HepG2 (cell line): ENCODE measurements at regions not wholly inside any gene's neighbourhood (a gene's known extent, or its start where the extent isn't known, plus 50 kb on each side); places are given as distances from the start of the nearest gene placed in this dataset.

Experiments used
- ATAC-seq: fragments of 200-7000 bp; cut with Tn5 transposase; 3 replicates; pipeline ENCODE4 v1.9.1; 2020; ENCODE audit warnings: mild to moderate bottlenecking, moderate library complexity
- BruUV-seq: library from RNA; stranded (reverse); fragments of 400-500 nt; replicated peaks from 2 replicates; lab custom pipeline; 2021; lab: Mats Ljungman, UMichigan
- CTCF ChIA-PET: fragments of 300-600 bp; formaldehyde crosslinking; extraction: SDS; loops from one replicate; lab custom pipeline; 2021; ENCODE audit warnings: low total read pairs, inconsistent platforms, low intra/inter-chr PET ratio; lab: Yijun Ruan, JAX
- POLR2A ChIA-PET: fragments of 350-600 bp; sonication (Branson Sonifier 250); formaldehyde crosslinking; loops from one replicate; lab custom pipeline; 2020; ENCODE audit warnings: antibody characterized with exemption, inconsistent platforms; lab: Yijun Ruan, JAX
- DNase-seq: peaks from one replicate; pipeline ENCODE4 v3.0.0-alpha.2; 2015; ENCODE audit warnings: low spot score
- FAIRE-seq: peaks from 3 replicates; lab custom pipeline; 2011; peaks lifted over from hg19 to GRCh38; lab: Jason Lieb, UNC
- H2AFZ ChIP-seq: one replicate; pipeline ENCODE4 v1.6.1; 2011; ENCODE audit warnings: low read length, inconsistent platforms
- H3K27ac ChIP-seq: fragments of 300-600 bp; 3 replicates; pipeline ENCODE4 v1.8.0; 2011; ENCODE audit warnings: mixed run types, mild to moderate bottlenecking, mixed read lengths, low read length, inconsistent platforms; ENCODE audit not compliant: insufficient read depth; ENCODE audit errors: extremely low read length
- H3K27me3 ChIP-seq, 2 experiments: fragments of 200-600 bp in 1 of 2; 2 replicates in 1 of 2; 3 replicates in 1 of 2; pipeline versions ENCODE4 v1.6.0 to v1.8.0; 2011; ENCODE audit warnings: low read length in 2 of 2, mild to moderate bottlenecking in 2 of 2, moderate library complexity in 2 of 2, inconsistent platforms in 1 of 2; ENCODE audit not compliant: insufficient read depth in 2 of 2, control insufficient read depth in 1 of 2
- H3K36me3 ChIP-seq, 2 experiments: fragments of 200-600 bp in 1 of 2; replicated peaks in 1 of 2; 2 replicates in 1 of 2; 3 replicates in 1 of 2; pipeline versions ENCODE4 v1.5.1 to v1.8.0; 2011; ENCODE audit warnings: low read length in 2 of 2, inconsistent platforms in 1 of 2; ENCODE audit not compliant: insufficient read depth in 2 of 2, control insufficient read depth in 1 of 2
- H3K4me1 ChIP-seq: 2 replicates; pipeline ENCODE4 v1.5.1; 2012; ENCODE audit warnings: low read length, inconsistent platforms; ENCODE audit not compliant: insufficient read depth
- H3K4me2 ChIP-seq: 2 replicates; pipeline ENCODE4 v1.6.0; 2011; ENCODE audit warnings: low read depth, low read length, inconsistent platforms
- H3K4me3 ChIP-seq, 3 experiments: fragments of 200-600 bp in 1 of 3; sonication (generic), shearing (Covaris generic) in 1 of 3; replicated peaks in 1 of 3; 2 replicates each; pipeline ENCODE4 v1.5.1; 2011 to 2016; ENCODE audit warnings: low read length in 3 of 3, inconsistent platforms in 2 of 3, low read depth in 2 of 3, mild to moderate bottlenecking in 2 of 3, control low read depth in 1 of 3, mixed read lengths in 1 of 3; ENCODE audit not compliant: insufficient read depth in 1 of 3
- H3K79me2 ChIP-seq: one replicate; pipeline ENCODE4 v1.6.1; 2011; ENCODE audit warnings: low read length, inconsistent platforms; ENCODE audit not compliant: insufficient read depth
- H3K9ac ChIP-seq: 2 replicates; pipeline ENCODE4 v1.6.0; 2011; ENCODE audit warnings: mild to moderate bottlenecking, low read depth, low read length, inconsistent platforms; ENCODE audit not compliant: insufficient read depth
- H3K9me3 ChIP-seq: 2 replicates; pipeline ENCODE4 v1.5.1; 2012; ENCODE audit warnings: mild to moderate bottlenecking, low read length
- H4K20me1 ChIP-seq: 2 replicates; pipeline ENCODE4 v1.6.0; 2011; ENCODE audit warnings: inconsistent platforms, mild to moderate bottlenecking, low read length, moderate library complexity; ENCODE audit not compliant: insufficient read depth
- ADNP ChIP-seq: sonication (generic); formaldehyde crosslinking; IDR thresholded peaks from 2 replicates; pipeline ENCODE4 v1.4.0; 2020; ENCODE audit warnings: missing genetic modification reagents
- CCDC6 ChIP-seq: sonication (generic); formaldehyde crosslinking; IDR thresholded peaks from 2 replicates; pipeline ENCODE4 v1.8.1; 2022; ENCODE audit warnings: mild to moderate bottlenecking, missing genetic modification reagents, moderate library complexity
- CEBPB ChIP-seq: IDR thresholded peaks from 2 replicates; pipeline ENCODE4 v1.6.1; 2011; ENCODE audit warnings: low read depth, low read length, improper control_type of control experiment, borderline replicate concordance
- GTF3A ChIP-seq: sonication (generic); formaldehyde crosslinking; conservative IDR thresholded peaks from 2 replicates; pipeline ENCODE4 v1.4.0; 2020; ENCODE audit warnings: mild to moderate bottlenecking, missing genetic modification reagents
- IRF2 ChIP-seq: IDR thresholded peaks from 2 replicates; pipeline ENCODE4 v1.6.1; 2018; ENCODE audit warnings: missing genetic modification reagents, missing compliant biosample characterization
- JUNB ChIP-seq: sonication (generic); formaldehyde crosslinking; IDR thresholded peaks from 2 replicates; pipeline ENCODE4 v1.8.0; 2022; ENCODE audit warnings: missing genetic modification reagents, mild to moderate bottlenecking, borderline replicate concordance
- NFIB ChIP-seq: sonication (generic); formaldehyde crosslinking; IDR thresholded peaks from 2 replicates; pipeline ENCODE4 v1.9.0; 2021; ENCODE audit warnings: missing genetic modification reagents, mild to moderate bottlenecking, borderline replicate concordance
- NFIC ChIP-seq: IDR thresholded peaks from 2 replicates; pipeline ENCODE4 v1.6.1; 2012; ENCODE audit warnings: mild to moderate bottlenecking, low read length, inconsistent platforms
- RXRB ChIP-seq: IDR thresholded peaks from 2 replicates; pipeline ENCODE4 v1.6.1; 2016; ENCODE audit warnings: borderline replicate concordance, missing genetic modification reagents, missing compliant biosample characterization
- SMC3 ChIP-seq: IDR thresholded peaks from 2 replicates; pipeline ENCODE4 v1.6.1; 2011; ENCODE audit warnings: low read length, improper control_type of control experiment
- SP140L ChIP-seq: sonication (generic); formaldehyde crosslinking; IDR thresholded peaks from 2 replicates; pipeline ENCODE4 v1.4.0; 2020; ENCODE audit warnings: missing genetic modification reagents, borderline replicate concordance
- TEAD3 ChIP-seq: optimal IDR thresholded peaks from 2 replicates; pipeline ENCODE3; 2016; ENCODE audit warnings: borderline replicate concordance
- TEF ChIP-seq: sonication (generic); formaldehyde crosslinking; IDR thresholded peaks from 2 replicates; pipeline ENCODE4 v1.5.0; 2020; ENCODE audit warnings: missing genetic modification reagents
- ZNF672 ChIP-seq: sonication (generic); formaldehyde crosslinking; IDR thresholded peaks from 2 replicates; pipeline ENCODE4 v1.8.1; 2022; ENCODE audit warnings: missing genetic modification reagents
- ZNF691 ChIP-seq: sonication (generic); formaldehyde crosslinking; IDR thresholded peaks from 2 replicates; pipeline ENCODE4 v1.4.0; 2020; ENCODE audit warnings: missing genetic modification reagents, low read depth, mild to moderate bottlenecking, borderline replicate concordance
- WGBS: methylation state at CpG from one replicate; pipeline ENCODE4 v1.1.6; 2017; ENCODE audit warnings: low lambda C conversion rate; 5-methylcytosine and 5-hydroxymethylcytosine counted together
- in situ Hi-C: cut with HindIII; loops from 2 replicates; pipeline ENCODE4 v1.10.0; 2017; ENCODE audit warnings: low pct_unique_long_range_greater_than_20kb; ENCODE audit not compliant: extremely low pct_ligation_motif_present
- intact Hi-C: fragments of 100-400 bp; cut with micrococcal nuclease; formaldehyde crosslinking; loops from one replicate; pipeline ENCODE4 v1.10.0; 2022; ENCODE audit not compliant: unreplicated experiment

DNA sequence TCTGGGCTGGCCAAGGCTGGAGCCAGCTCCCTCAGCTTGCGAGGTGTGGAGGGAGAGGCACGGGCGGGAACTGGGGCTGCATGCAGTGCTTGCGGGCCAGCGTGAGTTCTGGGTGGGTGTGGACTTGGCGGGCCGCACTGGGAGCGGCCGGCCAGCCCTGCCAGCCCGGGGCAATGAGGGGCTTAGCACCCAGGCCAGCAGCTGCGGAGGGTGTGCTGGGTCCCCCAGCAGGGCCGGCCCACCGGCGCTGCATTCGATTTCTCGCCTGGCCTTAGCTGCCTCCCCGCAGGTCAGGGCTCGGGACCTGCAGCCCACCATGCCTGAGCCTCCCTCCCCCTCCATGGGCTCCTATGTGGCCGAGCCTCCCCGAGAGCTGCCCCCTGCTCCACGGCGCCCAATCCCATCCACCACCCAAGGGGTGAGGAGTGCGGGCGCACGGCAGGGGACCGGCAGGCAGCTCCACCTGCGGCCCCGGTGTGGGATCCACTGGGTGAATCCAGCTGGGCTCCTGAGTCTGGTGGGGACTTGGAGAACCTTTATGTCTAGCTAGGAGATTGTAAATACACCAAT is 302.6 kb upstream of the ADAMTS16 start:
- in situ Hi-C loops (no loop called here), intact Hi-C loops (no loop called here)
- TF ChIP-seq CCDC6 (CRISPR knock-in tag): no peak
- no peak for TF ChIP-seq TEF
- TF ChIP-seq NFIB: no peak
- TF ChIP-seq NFIC: no peak
- no peak for TF ChIP-seq ZNF691 (CRISPR knock-in tag)
- no peak for TF ChIP-seq GTF3A
- TF ChIP-seq CEBPB: no peak
- TF ChIP-seq JUNB (CRISPR knock-in tag): no peak
- TF ChIP-seq TEAD3: no peak
- TF ChIP-seq SP140L (CRISPR knock-in tag): no peak
- no peak for TF ChIP-seq ADNP (CRISPR knock-in tag)
- no peak for TF ChIP-seq ZNF672 (CRISPR knock-in tag)
- TF ChIP-seq IRF2 (CRISPR knock-in tag): no peak
- no peak for TF ChIP-seq RXRB (CRISPR knock-in tag)
- TF ChIP-seq SMC3: no peak
- no peaks in the 10 kb centered on the region for H3K4me1 ChIP-seq
- H3K27ac ChIP-seq: no peak overlapping the region
- ChIA-PET CTCF (no interaction called here), POLR2A (no interaction called here)
- no peak overlapping the region for H2AFZ ChIP-seq
- no peaks in the 10 kb centered on the region for H4K20me1 ChIP-seq
- no peaks in the 10 kb centered on the region for H3K9me3 ChIP-seq
- no peak overlapping the region for H3K9ac ChIP-seq
- H3K4me2 ChIP-seq: no peak overlapping the region
- WGBS: no CpG with 5 or more reads among the region's 28 CpGs
- H3K27me3 ChIP-seq: no peaks in the 10 kb centered on the region
- no peak for ATAC-seq
- no peak overlapping the region for H3K4me3 ChIP-seq
- no peaks in the 10 kb centered on the region for H3K36me3 ChIP-seq
- no peak for DNase-seq
- FAIRE-seq: no peak
- no TSS peak for BruUV-seq
- no peaks in the 10 kb centered on the region for H3K79me2 ChIP-seq
